GM19025 (cell line): ENCODE measurements at regions not wholly inside any gene's neighbourhood (a gene's known extent, or its start where the extent isn't known, plus 50 kb on each side); places are given as distances from the start of the nearest gene placed in this dataset.
"Not testable (repeated sequence)": the region's sequence is repeated elsewhere in the genome, so short reads cannot be mapped to it uniquely, and the experiment has no call there.

ENCODE experiments used
- ATAC-seq: cut with Tn5 transposase; IDR thresholded peaks from one replicate; pipeline ENCODE4 v1.9.1; 2021; ENCODE audit warnings: mild to moderate bottlenecking, low read depth, moderate library complexity; ENCODE audit not compliant: unreplicated experiment

- no peak for ATAC-seq
Measured at GRCh38 chr4:20196476-20196875, 55.2 kb upstream of the SLIT2 start.

DNA sequence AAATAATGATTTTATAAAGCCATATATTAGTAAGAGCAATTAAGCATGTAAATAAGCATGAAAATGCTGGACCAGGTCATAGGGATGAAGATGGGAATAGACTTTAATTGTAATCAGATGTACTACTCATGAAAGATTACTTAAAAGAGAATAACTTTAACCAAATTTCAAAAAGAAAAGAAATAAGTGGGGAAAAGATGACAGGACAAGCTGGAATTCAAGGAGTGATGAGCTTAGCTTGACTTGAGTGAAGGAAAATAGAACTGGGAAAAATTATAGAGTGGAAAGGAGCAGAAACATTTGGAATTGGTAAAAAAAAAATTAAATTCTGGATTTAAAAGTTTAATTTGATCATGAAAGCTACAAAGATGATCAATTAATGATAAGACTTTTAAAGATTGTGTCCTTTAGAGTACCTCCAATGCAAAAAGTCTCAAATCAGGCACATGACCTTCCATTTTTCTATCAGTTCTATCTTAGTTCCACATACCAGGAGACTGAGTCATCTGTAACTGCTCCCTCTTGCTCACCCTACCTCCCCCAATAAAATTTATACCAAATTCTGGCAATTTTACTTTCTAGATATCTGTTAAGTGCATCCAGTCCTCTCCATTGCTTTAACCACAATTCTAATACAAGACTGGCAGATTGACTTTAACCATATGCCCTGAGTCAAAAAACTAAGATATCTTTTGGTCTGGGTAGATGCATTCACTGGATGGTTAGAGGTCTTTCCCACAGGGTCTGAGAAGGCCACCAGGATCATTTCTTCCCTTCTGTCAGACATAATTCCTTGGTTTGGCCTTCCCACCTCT is 56.4 kb upstream of the SLIT2 start:
- no peak for ATAC-seq

GRCh38 chr4:20194123-20195013 is 57.3 kb upstream of the SLIT2 start:
- ATAC-seq: no peak

GRCh38 chr4:20193141-20193936 is 58.4 kb upstream of the SLIT2 start:
- ATAC-seq: no peak

DNA sequence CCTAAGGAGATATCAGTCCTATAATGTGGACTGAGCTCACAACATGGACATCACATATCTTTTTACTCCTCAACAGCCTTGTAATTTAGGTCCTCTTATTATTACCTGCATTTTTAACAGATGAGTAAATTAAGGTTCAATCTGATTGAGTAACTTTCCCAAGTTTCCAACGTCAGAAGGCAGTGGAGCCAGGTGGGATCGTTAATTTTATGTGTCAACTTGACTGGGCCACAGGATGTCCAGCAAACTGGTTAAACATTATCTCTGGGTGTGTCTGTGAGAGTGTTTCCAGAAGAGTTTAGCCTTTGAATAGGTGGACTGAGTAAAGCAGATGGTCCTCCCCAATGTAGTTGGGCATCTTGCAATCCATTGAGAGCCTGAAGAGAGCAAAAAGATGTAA is 59.0 kb upstream of the SLIT2 start:
- no peak for ATAC-seq

- ATAC-seq: no peak
Measured at GRCh38 chr4:20185103-20185502, 66.6 kb upstream of the SLIT2 start.

DNA sequence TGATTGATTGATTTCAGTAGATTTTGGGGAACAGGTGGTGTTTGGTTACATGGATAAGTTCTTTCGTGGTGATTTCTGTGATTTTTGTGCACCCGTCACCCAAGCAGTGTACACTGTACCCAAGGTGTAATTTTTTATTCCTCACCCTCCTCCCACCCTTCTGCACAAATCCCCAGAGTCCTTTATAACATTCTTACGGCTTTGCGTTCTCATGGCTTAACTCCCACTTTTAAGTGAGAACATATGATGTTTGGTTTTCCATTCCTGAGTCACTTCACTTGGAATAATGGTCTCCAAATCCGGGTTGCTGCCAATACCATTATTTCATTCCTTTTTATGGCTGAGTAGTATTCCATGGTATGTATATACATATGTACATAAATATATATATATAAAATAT is 68.6 kb upstream of the SLIT2 start:
- ATAC-seq: not testable (repeated sequence)

- no peak for ATAC-seq
Measured at GRCh38 chr4:20181926-20182325, 69.8 kb upstream of the SLIT2 start.

DNA sequence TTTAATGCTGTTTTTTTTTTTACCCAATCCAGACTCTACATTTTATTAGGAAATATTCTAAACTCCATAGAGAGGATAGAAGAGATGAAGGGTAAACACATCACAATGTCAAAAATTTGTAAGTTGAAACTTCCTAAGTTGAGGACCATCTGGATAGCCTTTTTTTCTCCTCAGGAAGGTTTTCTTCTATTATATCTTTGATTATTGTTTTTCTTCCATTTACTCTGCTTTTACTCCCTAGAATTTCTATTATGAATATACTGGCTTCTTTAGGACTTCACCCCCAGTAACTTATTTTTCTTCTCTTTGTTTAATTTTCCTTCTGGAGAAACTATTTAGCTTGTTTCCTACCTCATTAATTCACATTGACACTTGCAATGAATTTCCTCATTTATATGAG is 71.2 kb upstream of the SLIT2 start:
- no peak for ATAC-seq

DNA sequence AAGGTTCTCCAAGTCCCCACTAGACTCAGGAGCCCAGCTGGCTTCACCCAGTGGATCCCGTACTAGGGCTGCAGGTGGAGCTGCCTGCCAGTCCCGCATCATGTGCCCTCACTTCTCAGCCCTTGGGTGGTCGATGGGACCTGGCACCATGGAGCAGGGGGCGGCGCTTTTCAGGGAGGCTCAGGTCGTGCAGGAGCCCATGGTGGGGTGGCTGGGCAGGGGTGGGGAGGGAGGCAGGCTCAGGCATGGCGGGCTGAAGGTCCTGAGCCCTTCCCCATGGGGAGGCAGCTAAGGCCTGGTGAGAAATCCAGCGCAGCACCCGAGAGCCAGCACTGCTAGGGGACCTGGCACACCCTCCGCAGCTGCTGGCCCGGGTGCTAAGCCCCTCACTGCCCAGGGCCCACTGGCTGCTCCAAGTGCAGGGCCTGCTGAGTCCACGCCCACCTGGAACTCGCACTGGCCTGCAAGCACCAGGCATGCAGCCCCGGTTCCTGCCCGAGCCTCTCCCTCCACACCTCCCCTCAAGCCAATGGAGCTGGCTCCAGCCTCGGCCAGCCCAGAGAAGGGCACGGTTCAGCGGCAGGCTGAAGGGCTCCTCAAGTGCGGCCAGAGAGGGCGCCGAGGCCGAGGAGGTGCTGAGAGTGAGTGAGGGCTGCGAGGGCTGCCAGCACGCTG is 72.7 kb upstream of the SLIT2 start:
- no peak for ATAC-seq

DNA sequence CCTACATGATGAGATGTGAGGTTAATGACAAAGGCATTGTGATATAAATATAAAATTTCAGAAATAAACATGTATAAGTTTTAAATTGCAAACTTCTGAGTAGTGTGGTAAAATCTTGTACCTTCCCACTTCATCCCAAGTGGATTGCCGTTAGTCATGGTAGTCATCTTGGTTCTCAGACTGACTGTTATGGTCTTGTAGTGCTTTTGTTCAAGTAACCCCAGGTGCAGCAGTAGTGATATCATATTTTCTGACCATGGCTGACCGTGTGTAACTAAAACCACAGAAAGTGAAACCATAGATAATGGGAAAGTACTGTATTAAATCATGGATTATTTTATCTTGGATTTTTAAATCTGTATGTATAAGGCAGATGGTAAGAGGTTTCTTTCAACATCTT is 74.8 kb upstream of the SLIT2 start:
- no peak for ATAC-seq

DNA sequence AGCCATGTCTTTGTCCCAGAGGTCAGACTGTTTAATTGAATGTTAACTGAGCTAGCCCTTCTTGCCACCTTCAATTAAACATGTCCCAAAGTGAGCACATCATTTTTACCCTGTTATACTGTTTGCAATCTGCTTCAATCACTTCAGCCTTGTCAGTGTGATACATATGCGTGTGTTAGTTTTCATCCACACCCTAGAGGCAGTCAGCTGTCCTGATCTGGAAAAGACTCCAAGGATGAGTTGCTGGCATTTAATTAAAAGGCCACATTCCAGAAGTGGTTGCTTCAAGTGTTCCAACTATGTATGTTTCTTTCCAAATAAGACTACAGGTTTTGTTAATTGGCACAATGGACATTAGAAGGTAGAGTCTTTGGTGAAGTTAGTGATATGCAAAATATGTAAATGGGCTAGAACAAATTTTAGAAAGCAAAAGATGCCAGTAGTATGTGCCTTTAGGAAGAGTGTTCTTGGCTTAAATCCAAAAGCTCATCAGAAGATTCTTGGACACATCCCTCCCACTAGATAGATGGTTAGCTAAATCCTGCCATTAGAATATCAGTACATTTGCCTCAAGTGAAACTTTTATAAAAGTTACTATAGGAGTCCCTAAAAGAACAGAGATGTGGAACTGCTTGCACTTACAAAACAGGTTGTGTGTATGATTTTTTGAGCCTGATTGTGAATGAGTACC is 79.5 kb upstream of the SLIT2 start:
- ATAC-seq: no peak

DNA sequence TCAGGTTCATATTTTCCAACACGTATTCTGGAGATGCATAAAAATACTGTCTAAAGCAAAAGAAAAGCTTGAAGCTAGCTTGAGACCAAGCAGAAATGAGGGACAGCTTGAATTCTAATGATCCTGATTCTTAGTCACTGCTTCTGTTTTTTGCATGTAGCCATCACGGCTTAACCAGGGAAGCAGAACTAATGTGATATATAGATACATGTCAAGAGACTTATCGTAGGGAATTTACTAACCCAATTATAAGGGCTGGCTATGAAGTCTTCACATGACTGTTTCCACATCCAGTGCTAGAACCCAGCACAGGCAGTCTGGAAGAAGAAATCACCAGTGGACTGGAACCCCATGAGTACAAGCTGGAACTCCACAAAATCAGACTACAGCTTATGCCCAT is 85.2 kb upstream of the SLIT2 start:
- no peak for ATAC-seq

DNA sequence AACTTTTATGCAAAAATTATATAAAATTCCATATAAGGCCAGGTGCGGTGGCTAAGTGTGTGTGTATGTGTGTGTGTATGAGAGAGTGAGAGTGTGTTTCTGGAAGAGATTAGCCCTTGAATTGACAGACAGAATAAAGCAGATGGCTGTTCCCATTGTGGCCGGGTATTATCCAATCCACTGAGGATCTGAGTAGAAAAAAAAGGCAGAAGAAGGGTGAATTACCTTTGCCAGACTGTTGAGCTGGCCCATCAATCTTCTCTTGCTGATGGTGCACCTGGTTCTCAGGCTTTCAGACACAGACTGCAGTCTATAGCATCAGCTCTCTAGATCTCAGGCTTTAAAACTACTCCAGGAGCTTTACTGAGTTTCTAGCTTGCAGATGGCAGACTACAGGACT is 92.2 kb upstream of the SLIT2 start:
- ATAC-seq: no peak

- no peak for ATAC-seq
Measured at GRCh38 chr4:20158195-20158594, 93.5 kb upstream of the SLIT2 start.

DNA sequence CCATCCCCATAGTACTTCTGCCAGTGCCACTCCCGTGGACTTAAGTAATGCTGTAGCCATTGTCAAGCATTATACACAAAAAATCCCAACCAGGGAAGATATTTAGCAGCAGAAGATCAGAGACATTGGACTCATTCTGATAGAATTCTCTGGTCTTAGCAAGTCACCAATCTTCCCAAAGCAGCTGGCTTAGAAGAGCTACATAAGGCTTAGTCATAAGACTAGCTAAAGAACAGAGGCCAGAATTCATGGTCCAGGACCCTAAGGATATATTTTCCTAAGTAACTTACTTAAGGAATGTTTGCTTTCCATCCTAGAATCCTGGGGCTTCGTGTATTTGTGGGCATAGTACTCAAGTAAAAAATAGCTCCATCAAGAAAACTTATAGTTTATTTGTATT is 100.3 kb upstream of the SLIT2 start:
- ATAC-seq: no peak

DNA sequence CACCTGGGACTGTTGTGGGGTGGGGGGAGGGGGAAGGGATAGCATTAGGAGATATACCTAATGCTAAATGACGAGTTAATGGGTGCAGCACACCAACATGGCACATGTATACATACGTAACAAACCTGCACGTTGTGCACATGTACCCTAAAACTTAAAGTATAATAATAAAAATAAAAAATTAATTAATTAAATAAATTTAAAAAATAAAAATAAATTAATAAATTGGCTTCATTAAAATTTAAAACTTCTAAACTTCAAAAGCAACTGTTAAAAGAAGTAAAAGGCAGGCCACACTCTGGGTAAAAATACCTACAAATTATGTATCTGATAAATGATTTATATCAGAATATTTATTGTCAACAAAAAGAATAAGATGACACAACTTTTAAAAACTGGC is 102.6 kb upstream of the SLIT2 start:
- not testable (repeated sequence) for ATAC-seq

- ATAC-seq: no peak
Measured at GRCh38 chr4:20137176-20137575, 114.5 kb upstream of the SLIT2 start.

DNA sequence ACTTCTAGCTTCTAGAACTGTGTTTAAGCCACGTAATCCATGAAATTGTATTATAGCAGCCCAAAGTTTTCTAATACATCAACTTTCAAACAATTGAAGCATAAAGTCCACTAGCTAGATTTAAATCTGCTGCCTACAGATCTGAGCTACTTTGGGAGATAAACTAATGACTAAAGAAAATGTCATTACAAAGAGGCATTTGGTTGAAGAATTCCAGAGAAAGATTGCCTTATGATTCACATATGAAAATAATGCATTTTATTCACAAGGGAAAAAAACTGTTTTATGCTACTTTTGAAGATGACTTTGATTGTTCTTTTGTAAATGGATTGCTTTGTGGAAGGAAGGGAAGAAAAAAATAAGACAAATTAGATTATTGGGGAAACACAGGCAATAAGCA is 124.1 kb upstream of the SLIT2 start:
- no peak for ATAC-seq

- ATAC-seq: no peak
Measured at GRCh38 chr4:20126906-20127305, 124.8 kb upstream of the SLIT2 start.
